ENCODE measurements at regions not wholly inside any gene's neighbourhood (a gene's known extent, or its start where the extent isn't known, plus 50 kb on each side); places are given as distances from the start of the nearest gene placed in this dataset.
"Not testable (repeated sequence)": the region's sequence is repeated elsewhere in the genome, so short reads cannot be mapped to it uniquely, and the experiment has no call there.

- H3K27ac ChIP-seq (ENCODE audit: insufficient read depth, low read depth, low read length); H3K4me1 ChIP-seq (ENCODE audit: control insufficient read depth, extremely low read depth, insufficient read depth, low read length); H2AFZ ChIP-seq (ENCODE audit: low read depth, low read length); H3K4me3 ChIP-seq (replicated peaks in 1 of 3; ENCODE audit: insufficient read depth in 1 of 3, low read depth in 1 of 3, low read length in 3 of 3); H3K9me3 ChIP-seq (replicated peaks; ENCODE audit: control insufficient read depth, insufficient read depth, low read length); H3K9ac ChIP-seq (replicated peaks; ENCODE audit: extremely low read depth, insufficient read depth, low read length); H3K9me1 ChIP-seq (replicated peaks; ENCODE audit: control insufficient read depth, extremely low read depth, insufficient read depth, low read length); intact Hi-C loops (cut with micrococcal nuclease); H3K36me3 ChIP-seq (ENCODE audit: control insufficient read depth in 2 of 2, extremely low read depth in 1 of 2, insufficient read depth in 2 of 2, low read length in 2 of 2); DNase-seq (ENCODE audit: low read depth, low spot score); BruUV-seq (replicated peaks); dilution Hi-C loops (cut with MboI; ENCODE audit: extremely low pct_ligation_motif_present, low sequenced_read_pairs); H3K79me2 ChIP-seq (ENCODE audit: control insufficient read depth, insufficient read depth, low read length); H3K27me3 ChIP-seq (ENCODE audit: control insufficient read depth in 2 of 2, insufficient read depth in 2 of 2, low read length in 2 of 2); H3K4me2 ChIP-seq (ENCODE audit: insufficient read depth, low read length); H4K20me1 ChIP-seq (replicated peaks; ENCODE audit: control insufficient read depth, extremely low read depth, insufficient read depth, low read length); FAIRE-seq; CTCF ChIA-PET; POLR2A ChIA-PET: not testable (repeated sequence)
Measured at GRCh38 chr2:91775193-91775592, 3083.7 kb downstream of the RPIA start.

- intact Hi-C loops (cut with micrococcal nuclease); H3K27ac ChIP-seq (ENCODE audit: insufficient read depth, low read depth, low read length); FAIRE-seq; BruUV-seq (replicated peaks); H3K4me1 ChIP-seq (ENCODE audit: control insufficient read depth, extremely low read depth, insufficient read depth, low read length); H3K36me3 ChIP-seq (ENCODE audit: control insufficient read depth in 2 of 2, extremely low read depth in 1 of 2, insufficient read depth in 2 of 2, low read length in 2 of 2); POLR2A ChIA-PET; H3K9me1 ChIP-seq (replicated peaks; ENCODE audit: control insufficient read depth, extremely low read depth, insufficient read depth, low read length); H2AFZ ChIP-seq (ENCODE audit: low read depth, low read length); H3K79me2 ChIP-seq (ENCODE audit: control insufficient read depth, insufficient read depth, low read length); H3K9me3 ChIP-seq (replicated peaks; ENCODE audit: control insufficient read depth, insufficient read depth, low read length); H4K20me1 ChIP-seq (replicated peaks; ENCODE audit: control insufficient read depth, extremely low read depth, insufficient read depth, low read length); H3K4me2 ChIP-seq (ENCODE audit: insufficient read depth, low read length); CTCF ChIA-PET; H3K4me3 ChIP-seq (replicated peaks in 1 of 3; ENCODE audit: insufficient read depth in 1 of 3, low read depth in 1 of 3, low read length in 3 of 3); H3K27me3 ChIP-seq (ENCODE audit: control insufficient read depth in 2 of 2, insufficient read depth in 2 of 2, low read length in 2 of 2); DNase-seq (ENCODE audit: low read depth, low spot score); H3K9ac ChIP-seq (replicated peaks; ENCODE audit: extremely low read depth, insufficient read depth, low read length); dilution Hi-C loops (cut with MboI; ENCODE audit: extremely low pct_ligation_motif_present, low sequenced_read_pairs): not testable (repeated sequence)
Measured at GRCh38 chr2:91780324-91780723, 3088.9 kb downstream of the RPIA start.

DNA sequence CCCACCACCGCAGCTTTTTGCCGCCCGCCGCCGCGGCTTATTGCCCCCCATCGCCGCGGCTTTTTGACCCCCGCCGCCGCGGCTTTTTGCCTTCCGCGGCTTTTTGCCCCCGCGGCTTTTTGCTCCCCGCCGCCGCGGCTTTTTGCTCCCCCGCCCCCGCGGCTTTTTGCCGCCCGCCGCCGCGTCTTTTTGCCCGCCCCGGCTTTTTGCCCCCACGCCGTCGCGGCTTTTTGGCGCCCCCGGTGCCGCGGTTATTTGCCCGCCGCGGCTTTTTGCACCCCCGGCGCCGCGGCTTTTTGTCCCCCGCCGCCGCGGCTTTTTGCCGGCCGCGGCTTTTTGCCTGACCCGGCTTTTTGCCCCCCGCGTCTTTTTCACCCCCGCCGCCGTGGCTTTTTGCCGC lies 3061.8 kb upstream of the TEKT4 start:
- H4K20me1 ChIP-seq (replicated peaks; ENCODE audit: control insufficient read depth, extremely low read depth, insufficient read depth, low read length); H3K4me1 ChIP-seq (ENCODE audit: control insufficient read depth, extremely low read depth, insufficient read depth, low read length); H3K36me3 ChIP-seq (ENCODE audit: control insufficient read depth in 2 of 2, extremely low read depth in 1 of 2, insufficient read depth in 2 of 2, low read length in 2 of 2); H3K27ac ChIP-seq (ENCODE audit: insufficient read depth, low read depth, low read length); H3K27me3 ChIP-seq (ENCODE audit: control insufficient read depth in 2 of 2, insufficient read depth in 2 of 2, low read length in 2 of 2); CTCF ChIA-PET; H3K4me2 ChIP-seq (ENCODE audit: insufficient read depth, low read length); H3K9ac ChIP-seq (replicated peaks; ENCODE audit: extremely low read depth, insufficient read depth, low read length); BruUV-seq (replicated peaks); H3K79me2 ChIP-seq (ENCODE audit: control insufficient read depth, insufficient read depth, low read length); dilution Hi-C loops (cut with MboI; ENCODE audit: extremely low pct_ligation_motif_present, low sequenced_read_pairs); FAIRE-seq; intact Hi-C loops (cut with micrococcal nuclease); DNase-seq (ENCODE audit: low read depth, low spot score); H2AFZ ChIP-seq (ENCODE audit: low read depth, low read length); POLR2A ChIA-PET; H3K9me1 ChIP-seq (replicated peaks; ENCODE audit: control insufficient read depth, extremely low read depth, insufficient read depth, low read length); H3K9me3 ChIP-seq (replicated peaks; ENCODE audit: control insufficient read depth, insufficient read depth, low read length): not testable (repeated sequence)
- H3K4me3 ChIP-seq (replicated peaks in 1 of 3; ENCODE audit: insufficient read depth in 1 of 3, low read depth in 1 of 3, low read length in 3 of 3) = peak overlapping the region in 1 of 3 experiments; percentile 10
